CD4-positive, alpha-beta T cell treated with Interleukin-4 for 4 hours (primary cell): ENCODE measurements at regions not wholly inside any gene's neighbourhood (a gene's known extent, or its start where the extent isn't known, plus 50 kb on each side); places are given as distances from the start of the nearest gene placed in this dataset.
A peak's percentile ranks its signal among the peaks of the same experiment; 100 is the strongest.
"Not testable (repeated sequence)": the region's sequence is repeated elsewhere in the genome, so short reads cannot be mapped to it uniquely, and the experiment has no call there.

Experiments
- DNase-seq: peaks from one replicate; pipeline ENCODE4 v3.0.0-alpha.2; 2020

DNA sequence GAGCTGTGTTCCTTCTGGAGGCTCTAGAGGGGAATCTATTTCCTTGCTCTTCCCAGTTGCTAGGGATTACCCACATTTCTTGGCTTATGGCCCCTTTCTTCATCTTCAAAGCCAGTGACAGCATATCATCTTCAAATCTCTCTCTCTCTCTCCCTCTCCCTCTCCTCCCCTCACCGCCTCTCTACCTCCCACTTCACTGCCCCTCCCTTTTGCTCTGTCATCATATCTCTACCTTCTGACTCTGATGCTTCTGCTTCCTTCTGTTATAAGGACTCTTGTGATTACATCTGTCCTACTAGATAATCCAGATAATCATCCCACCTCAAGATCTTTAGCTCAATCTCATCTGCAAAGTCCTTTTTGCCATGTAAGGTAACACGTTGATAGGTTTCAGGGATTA lies 93.1 kb upstream of the TEX13D start:
- DNase-seq = no peak

- DNase-seq = peak; percentile 62
These were observed 92.5 kb upstream of the TEX13D start for GRCh38 chrX:124239911-124240310.

DNA sequence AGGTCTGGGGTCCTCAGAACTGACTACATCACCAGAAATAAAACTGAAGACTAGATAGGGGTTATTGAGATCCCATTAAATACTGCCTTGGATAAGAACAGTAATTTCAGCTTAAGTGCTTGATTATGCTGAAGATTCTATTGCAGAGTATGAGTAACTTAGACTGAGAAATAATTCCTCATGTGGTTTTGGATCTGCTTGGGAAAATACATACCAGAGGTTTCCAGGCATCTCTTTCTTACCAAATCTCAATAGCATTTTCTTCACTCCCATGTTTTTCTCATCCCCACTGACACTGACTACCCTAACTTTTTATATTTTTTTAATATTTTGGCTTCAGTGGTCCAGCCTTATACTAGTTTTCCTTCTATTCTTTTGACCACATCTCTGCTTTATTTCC lies 92.0 kb upstream of the TEX13D start:
- no peak for DNase-seq

- no peak for DNase-seq
These were observed 90.3 kb upstream of the TEX13D start for GRCh38 chrX:124242131-124242530.

DNA sequence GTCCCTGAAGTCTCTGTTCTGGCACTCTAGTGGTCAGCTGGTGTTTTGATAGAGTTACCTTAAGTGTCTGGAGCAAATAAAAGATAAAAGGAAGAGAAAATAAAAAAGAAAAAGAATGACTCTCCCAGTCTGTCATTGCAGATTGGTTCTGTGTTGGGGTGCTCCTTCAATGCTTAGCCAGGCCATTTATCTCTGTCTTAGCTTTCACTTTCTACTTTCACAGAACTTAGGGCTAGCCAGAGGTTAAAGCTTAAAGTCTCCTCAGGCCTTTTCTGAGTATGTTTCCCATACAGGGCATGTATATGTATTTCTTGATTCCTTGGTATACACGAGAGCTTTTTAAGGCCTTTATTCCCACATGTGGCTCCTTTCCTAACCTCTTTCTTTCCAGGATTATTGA lies 83.1 kb upstream of the TEX13D start:
- DNase-seq = no peak

DNA sequence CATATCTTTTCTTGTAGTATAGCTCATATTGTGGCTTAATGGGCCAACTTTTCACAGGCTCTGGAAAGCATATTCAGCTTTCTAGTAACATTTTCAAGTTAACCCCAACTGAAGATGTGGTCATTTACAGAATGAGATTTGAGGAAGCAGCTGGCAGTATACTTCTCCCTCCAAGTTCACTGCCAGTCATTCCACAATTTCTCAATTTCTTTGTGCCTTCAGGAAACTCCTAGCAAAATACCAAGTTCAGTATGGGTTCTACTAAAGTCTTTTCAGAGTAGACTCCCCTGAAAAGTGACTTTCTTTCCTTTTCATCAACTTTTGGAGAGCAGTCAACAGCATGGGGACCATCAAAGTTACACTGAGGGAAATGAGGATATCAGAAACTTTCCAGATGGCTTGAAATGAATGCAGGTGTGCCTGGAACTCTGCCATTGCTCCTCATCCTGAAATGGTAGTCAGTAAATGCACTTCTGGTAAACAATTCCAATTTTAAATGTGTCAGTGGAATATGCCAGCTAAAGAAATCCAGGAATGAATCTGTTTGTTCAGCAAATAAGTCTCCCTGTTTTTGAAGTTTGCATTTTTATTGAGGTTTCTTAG lies 81.5 kb upstream of the TEX13D start:
- no peak for DNase-seq

DNA sequence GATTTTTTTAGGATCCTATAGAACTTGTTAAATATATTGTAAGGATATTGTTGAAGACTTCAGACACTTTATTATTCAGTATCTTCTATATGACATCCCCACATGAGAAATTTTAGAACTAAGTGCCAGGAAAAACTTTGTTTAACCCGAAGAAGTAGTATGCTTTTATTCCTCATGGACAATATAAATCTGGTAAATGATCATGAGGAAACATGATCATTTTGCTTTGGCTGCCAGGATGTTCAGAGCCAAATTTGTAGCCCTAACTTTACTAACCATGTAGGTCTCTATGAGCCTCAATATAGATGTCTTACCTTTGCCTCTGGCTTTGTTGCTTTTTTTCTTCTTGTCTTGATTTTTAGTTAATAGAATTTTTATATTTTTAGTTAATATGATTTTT lies 77.8 kb upstream of the TEX13D start:
- no peak for DNase-seq

- no peak for DNase-seq
These were observed 76.2 kb upstream of the TEX13D start for GRCh38 chrX:124256216-124256615.

GRCh38 chrX:124256629-124257380 lies 75.7 kb upstream of the TEX13D start:
- no peak for DNase-seq

- no peak for DNase-seq
These were observed 74.3 kb upstream of the TEX13D start for GRCh38 chrX:124257924-124258702.

DNA sequence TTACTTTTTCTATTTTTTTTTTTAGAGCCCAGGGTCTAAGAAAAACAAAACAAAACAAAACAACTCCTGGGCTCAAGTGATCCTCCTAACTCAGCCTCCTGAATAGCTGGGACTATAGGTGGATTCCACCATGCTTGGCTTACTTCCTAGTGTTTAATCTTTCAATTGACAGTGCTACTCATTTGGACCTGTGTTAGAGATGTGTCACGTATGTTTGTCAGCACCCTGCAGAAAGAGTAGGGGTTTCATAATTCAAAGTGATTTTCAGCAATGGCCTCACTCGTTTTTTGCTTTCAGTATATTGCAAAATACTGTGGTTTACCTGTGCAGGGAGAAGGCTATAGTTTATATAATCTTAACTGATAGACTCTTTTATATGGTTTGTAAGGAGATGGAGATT lies 71.6 kb upstream of the TEX13D start:
- no peak for DNase-seq

DNA sequence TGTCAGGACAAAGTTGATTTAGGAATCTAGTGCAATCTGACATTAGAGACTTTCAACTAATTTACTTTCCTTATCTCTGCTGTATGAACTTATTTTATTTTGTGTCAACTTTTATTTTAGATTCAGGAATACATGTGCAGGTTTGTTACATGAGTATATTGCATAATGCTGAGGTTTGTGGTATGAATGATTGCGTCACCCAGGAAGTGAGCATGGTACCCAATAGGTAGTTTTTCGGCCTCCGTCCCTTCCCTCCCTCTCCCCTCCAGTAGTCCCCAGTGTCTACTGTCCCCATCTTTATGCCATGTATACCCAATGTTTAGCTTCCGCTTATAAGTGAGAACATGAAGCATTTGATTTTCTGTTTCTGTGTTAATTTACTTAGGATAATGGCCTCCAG lies 68.7 kb upstream of the TEX13D start:
- no peak for DNase-seq

- no peak for DNase-seq
These were observed 64.4 kb upstream of the TEX13D start for GRCh38 chrX:124268099-124268498.

- no peak for DNase-seq
These were observed 62.6 kb upstream of the TEX13D start for GRCh38 chrX:124269881-124270280.

DNA sequence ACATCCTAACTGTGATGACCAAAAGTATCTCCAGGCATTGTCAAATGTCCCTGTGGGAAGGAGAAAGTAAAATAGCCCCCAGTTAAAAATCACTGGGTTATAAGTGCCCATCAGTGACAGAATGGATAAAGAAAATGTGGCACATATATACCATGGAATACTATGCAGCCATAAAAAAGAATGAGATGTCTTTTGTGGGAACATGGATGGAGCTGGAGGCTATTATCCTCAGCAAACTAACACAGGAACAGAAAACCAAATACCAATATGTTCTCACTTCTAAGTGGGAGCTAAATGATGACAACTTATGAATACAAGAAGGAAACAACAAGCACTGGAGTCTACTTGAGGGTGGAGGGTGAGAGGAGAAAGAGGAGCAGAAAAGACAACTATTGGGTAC lies 60.9 kb upstream of the TEX13D start:
- not testable (repeated sequence) for DNase-seq

DNA sequence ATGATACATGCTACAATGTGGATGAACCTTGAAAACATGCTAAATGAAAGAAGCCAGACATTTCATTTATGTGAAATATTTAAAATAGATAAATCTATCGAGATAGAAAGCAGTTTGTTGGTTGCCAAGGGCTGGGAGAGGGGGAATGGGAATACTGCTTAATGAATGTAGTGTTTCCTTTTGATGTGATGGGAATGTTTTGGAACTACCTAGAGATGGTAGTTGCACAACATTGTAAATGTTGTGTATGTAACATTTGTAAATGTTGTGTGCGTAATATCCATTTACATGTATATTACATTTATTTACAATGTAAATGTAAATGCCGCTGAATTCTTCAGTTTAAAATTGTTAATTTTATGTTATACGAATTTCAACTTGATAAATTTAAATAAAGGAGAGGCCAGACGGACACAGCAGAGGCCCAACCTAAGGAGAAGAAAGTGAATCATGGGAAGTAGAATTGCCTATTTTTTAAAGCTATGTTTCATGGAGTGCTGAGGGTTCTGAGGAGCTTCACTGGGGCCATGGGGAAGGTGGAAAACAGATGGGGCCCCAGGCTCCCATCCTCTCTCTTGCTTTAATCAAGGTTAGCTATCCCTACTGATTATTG lies 60.0 kb upstream of the TEX13D start:
- no peak for DNase-seq

DNA sequence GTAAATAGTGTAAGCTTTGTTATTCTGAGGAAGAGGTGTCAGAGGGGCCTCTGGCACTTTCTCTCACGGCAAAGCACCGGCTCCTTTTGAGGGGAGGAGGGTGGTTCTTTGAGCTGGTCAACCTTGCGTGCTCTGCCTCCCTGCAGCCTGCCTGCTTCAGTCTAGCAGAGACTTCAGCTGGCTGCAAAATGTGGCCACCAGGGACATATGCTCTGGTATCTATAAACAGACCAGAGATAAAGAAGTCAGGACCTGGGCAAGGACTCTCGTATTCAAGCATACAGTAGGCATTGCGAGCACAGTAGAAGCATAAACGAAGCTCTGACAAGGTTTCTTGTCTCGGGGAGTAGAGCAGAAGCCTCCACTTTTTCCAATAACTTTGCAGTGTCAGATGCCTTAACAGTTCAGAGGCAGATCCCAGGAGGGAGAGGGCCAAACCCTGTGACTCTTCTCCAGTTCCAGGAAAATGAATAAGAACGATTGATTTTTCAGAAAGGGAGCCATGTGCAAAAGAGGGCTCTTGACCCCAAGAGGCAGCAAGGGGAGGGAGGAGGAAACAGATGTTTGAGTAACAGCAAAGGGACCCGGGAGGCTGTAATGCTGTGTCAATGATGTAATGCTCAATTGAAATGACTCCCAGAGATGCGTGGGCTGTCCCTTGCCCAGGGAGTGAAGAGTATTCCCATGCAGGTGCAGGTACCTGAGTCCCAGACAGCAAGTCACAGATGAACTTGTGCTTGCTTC lies 57.9 kb upstream of the TEX13D start:
- DNase-seq = no peak

DNA sequence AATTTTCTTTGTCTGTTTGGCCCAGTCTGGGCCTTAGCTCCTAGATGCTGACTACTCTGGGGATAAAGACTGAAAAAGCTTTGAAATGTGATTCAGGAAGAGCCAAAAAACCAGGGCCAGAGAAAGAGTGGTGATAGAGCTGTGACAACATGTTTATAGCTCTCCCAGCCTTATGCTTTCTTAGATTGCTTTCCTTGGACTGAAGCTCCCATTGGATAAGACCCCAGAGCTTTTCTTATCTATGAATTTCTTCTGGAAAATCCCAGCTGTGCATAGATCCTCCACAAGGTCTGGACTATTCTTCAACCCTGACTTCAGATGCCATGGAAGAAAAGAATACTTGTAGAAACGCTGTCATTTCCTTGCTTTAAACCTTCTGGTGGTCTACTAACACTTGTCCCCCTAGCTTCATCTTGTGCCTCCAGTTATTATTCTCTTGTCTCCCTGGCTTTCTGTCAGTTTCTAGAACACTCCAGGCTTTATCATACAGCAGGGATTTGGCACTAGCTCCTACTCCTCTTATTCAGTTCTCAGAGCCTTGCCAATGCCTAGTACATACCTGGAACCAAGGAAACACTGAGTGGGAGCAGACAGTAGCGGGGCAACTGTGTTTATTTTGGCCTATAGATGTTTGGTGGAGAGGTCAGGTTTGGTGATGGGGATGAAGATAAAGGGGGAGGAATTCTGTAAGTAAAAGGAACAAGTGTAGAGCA lies 57.1 kb upstream of the TEX13D start:
- DNase-seq = no peak

DNA sequence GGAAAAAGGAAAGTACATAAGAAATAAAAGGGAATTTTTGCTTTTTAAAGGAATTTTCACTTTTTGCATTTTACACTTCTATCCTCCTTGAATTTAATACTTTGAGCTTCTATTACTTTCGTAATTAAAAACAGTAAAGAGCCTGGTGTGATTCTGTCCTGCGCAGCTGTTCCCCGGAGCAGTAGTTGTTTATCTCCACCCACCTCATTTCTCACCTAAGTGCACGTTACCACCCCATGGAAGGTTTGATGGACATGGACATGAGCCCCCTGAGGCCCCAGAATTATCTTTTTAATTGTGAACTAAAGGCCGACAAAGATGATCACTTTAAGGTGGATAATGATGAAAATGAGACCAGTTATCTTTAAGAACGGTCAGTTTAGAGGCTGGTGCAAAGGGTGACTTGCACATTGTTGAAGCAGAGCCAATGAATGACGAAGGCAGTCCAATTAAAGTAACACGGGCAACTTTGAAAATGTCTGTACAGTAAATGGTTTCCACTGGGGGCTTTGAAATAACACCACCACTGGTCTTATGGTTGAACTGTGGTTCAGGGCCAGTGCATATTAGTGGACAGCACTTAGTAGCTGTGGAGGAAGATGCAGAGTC lies 52.1 kb upstream of the TEX13D start:
- no peak for DNase-seq

GRCh38 chrX:124282580-124282979 lies 49.9 kb upstream of the TEX13D start:
- no peak for DNase-seq
